Calu3 (cell line): ENCODE measurements at regions not wholly inside any gene's neighbourhood (a gene's known extent, or its start where the extent isn't known, plus 50 kb on each side); places are given as distances from the start of the nearest gene placed in this dataset.

Source experiments
- BruUV-seq: library from RNA; stranded (reverse); fragments of 400-500 nt; replicated peaks from 2 replicates; lab custom pipeline; 2021; lab: Mats Ljungman, UMichigan
- CTCF ChIA-PET: fragments of 300-600 bp; sonication (Branson Sonifier 250); formaldehyde crosslinking; loops from one replicate; lab custom pipeline; 2022; ENCODE audit warnings: antibody characterized with exemption; lab: Charles Lee
- DNase-seq: peaks from one replicate; pipeline ENCODE4 v3.0.0; 2022
- H3K27ac Mint-ChIP-seq: one replicate; pipeline ENCODE4 v1.8.0; 2022; ENCODE audit warnings: mixed read lengths; ENCODE audit not compliant: unreplicated experiment
- H3K27me3 Mint-ChIP-seq: one replicate; pipeline ENCODE4 v1.8.0; 2022; ENCODE audit warnings: mixed read lengths; ENCODE audit not compliant: unreplicated experiment
- H3K36me3 Mint-ChIP-seq: one replicate; pipeline ENCODE4 v1.8.0; 2022; ENCODE audit warnings: mild to moderate bottlenecking, moderate library complexity, mixed read lengths; ENCODE audit not compliant: insufficient read depth, unreplicated experiment
- H3K4me1 Mint-ChIP-seq: one replicate; pipeline ENCODE4 v1.8.0; 2022; ENCODE audit warnings: mild to moderate bottlenecking, low read depth, mixed read lengths; ENCODE audit not compliant: unreplicated experiment
- H3K4me3 Mint-ChIP-seq: one replicate; pipeline ENCODE4 v1.8.0; 2022; ENCODE audit warnings: mild to moderate bottlenecking, low read depth, moderate library complexity, mixed read lengths; ENCODE audit not compliant: unreplicated experiment
- H3K9me3 Mint-ChIP-seq: one replicate; pipeline ENCODE4 v1.8.0; 2022; ENCODE audit warnings: low read depth, mixed read lengths; ENCODE audit not compliant: unreplicated experiment
- CTCF ChIP-seq: fragments of 200-600 bp; IDR thresholded peaks from one replicate; pipeline ENCODE4 v1.8.0; 2022; ENCODE audit warnings: antibody characterized with exemption; ENCODE audit not compliant: unreplicated experiment
- intact Hi-C: fragments of 100-400 bp; cut with micrococcal nuclease; formaldehyde crosslinking; loops from one replicate; pipeline ENCODE4 v1.10.0; 2022; ENCODE audit not compliant: unreplicated experiment

DNA sequence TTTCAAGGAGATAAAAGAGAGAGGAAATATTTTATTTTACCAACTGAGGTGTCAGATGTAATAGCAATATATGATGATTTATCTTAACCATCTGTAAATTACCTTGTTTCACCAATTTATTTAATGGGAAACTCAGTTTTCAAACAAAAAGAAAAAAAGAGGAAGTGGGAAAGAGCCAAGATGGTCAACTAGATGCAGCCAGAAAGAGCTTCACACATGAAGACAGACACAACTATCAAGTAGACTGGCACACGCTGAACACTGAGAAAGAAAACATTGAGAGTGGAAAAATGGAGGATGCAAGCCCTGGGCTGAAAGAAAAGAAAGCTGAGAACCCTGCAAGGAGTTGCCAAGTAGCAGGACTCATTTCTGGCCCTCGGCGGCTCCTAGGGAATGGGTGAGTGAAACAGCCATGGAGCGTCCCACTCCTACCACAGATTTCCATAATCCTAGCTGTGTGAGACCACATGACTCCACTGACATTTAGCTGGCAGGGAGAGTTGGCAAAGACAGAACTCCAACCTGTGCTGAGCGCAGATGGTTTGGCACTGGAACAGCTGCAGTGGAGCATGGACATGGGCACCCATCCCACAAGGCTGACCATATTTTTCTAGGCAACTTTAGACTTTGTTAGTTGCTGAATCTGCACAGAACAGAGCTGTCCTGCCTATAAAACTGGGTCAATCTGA is 409.3 kb downstream of the FAM47B start:
- no peak overlapping the region for H3K4me3 Mint-ChIP-seq
- CTCF ChIA-PET, result no interaction called here
- no peaks in the 10 kb centered on the region for H3K4me1 Mint-ChIP-seq
- H3K27ac Mint-ChIP-seq, result no peak overlapping the region
- DNase-seq, result no peak
- H3K9me3 Mint-ChIP-seq, result peaks cover 4% of the 10 kb centered on the region
- intact Hi-C loops, result no loop called here
- H3K27me3 Mint-ChIP-seq, result no peaks in the 10 kb centered on the region
- no peak for TF ChIP-seq CTCF
- no peaks in the 10 kb centered on the region for H3K36me3 Mint-ChIP-seq
- no TSS peak for BruUV-seq

DNA sequence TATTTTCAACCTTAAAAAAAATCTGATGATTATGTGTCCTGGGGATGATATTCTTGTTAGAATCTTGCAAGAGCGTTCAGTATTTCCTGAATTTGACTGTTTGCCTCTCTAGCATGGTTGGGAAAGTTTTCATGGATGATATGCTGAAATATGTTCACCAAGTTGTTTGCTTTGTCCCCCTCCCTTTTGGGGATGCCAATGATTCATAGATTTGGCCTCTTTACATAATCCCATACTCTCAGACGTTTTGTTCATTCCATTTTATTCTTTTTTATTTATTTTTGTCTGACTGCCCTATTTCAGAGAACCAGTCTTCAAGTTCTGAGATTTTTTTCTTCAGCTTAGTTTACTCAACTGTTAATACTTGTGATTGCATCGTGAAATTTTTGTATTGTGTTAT is 415.1 kb downstream of the FAM47B start:
- peaks cover 9% of the 10 kb centered on the region for H3K4me1 Mint-ChIP-seq
- no peak for TF ChIP-seq CTCF
- DNase-seq, result no peak
- CTCF ChIA-PET, result no interaction called here
- H3K4me3 Mint-ChIP-seq, result no peak overlapping the region
- intact Hi-C loops, result no loop called here
- H3K27ac Mint-ChIP-seq, result no peak overlapping the region
- H3K36me3 Mint-ChIP-seq, result no peaks in the 10 kb centered on the region
- peaks cover 6% of the 10 kb centered on the region for H3K9me3 Mint-ChIP-seq
- BruUV-seq, result no TSS peak
- no peaks in the 10 kb centered on the region for H3K27me3 Mint-ChIP-seq

DNA sequence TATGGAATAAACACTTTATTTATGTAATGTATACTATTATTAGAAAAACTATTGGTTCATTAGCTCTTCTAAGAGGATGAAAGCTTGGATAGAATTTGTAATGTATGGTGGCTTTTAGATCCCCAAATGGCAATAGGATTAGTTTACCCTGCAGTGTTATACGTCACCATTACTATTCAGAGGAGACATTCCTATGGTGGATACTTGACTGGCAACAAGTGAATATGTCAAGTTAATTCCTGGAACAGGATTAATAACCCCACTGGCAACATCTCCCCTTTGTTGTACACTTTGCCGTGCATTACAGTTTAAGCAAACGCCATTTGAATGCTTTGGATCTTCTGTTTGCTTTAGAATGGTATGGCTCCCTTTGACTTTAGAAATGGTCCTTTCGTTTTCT is 420.3 kb downstream of the FAM47B start:
- no peak overlapping the region for H3K4me3 Mint-ChIP-seq
- BruUV-seq, result no TSS peak

GRCh38 chrX:35374116-35374515 is 424.0 kb upstream of the MAGEB16 start:
- CTCF ChIA-PET, result no interaction called here
- H3K4me3 Mint-ChIP-seq, result no peak overlapping the region
- H3K4me1 Mint-ChIP-seq, result peaks cover under 1% of the 10 kb centered on the region
- H3K27me3 Mint-ChIP-seq, result no peaks in the 10 kb centered on the region
- intact Hi-C loops, result no loop called here
- DNase-seq, result no peak
- no peaks in the 10 kb centered on the region for H3K36me3 Mint-ChIP-seq
- TF ChIP-seq CTCF, result no peak
- no TSS peak for BruUV-seq
- H3K27ac Mint-ChIP-seq, result no peak overlapping the region
- peaks cover 2% of the 10 kb centered on the region for H3K9me3 Mint-ChIP-seq

More for the DNA sequence above, 420.3 kb downstream of the FAM47B start:
- no peaks in the 10 kb centered on the region for H3K36me3 Mint-ChIP-seq
- TF ChIP-seq CTCF, result no peak
- peaks cover 10% of the 10 kb centered on the region for H3K4me1 Mint-ChIP-seq
- no peaks in the 10 kb centered on the region for H3K27me3 Mint-ChIP-seq
- no peak for DNase-seq
- CTCF ChIA-PET, result no interaction called here
- intact Hi-C loops, result no loop called here
- no peak overlapping the region for H3K27ac Mint-ChIP-seq
- H3K9me3 Mint-ChIP-seq, result no peaks in the 10 kb centered on the region
